AG20443 (cell line): ENCODE measurements at regions not wholly inside any gene's neighbourhood (a gene's known extent, or its start where the extent isn't known, plus 50 kb on each side); places are given as distances from the start of the nearest gene placed in this dataset.

ENCODE experiments used
- DNase-seq: peaks from one replicate; pipeline ENCODE4 v3.0.0; 2012; ENCODE audit warnings: low spot score, mixed read lengths

DNA sequence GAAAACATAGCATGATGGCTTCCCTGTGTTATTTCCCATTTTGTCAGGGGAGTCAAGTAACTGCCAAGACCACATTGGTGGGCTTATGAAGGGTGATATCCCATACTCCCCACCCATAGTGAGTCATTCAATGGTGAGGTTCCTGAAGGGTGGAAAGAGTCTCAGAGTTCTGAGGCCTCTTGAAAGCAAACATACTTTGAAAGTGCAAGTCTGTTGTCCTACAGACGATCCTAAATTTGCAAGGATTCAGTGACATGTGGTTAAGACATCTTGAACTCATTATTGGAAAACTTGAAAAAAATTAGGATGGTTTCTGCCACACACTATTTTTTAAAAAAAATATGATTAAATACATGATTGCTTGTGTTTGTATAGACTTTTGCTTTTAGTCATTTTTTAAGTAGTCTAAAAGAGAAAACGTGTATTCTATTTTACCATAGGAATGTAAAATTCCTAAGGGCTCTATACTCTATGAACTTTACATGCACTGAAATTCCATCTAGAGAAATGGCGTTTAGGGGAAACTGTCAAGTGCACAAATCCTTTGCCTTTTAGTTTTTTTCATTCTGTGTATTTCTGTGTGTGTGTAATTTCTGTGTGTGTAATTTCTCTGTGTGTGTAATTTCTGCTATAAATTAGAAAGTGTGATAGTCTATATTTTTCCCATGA is 225.5 kb upstream of the ADAMTS5 start:
- DNase-seq, result peak; percentile 8

- peak; percentile 12 for DNase-seq
Measured at GRCh38 chr21:27190601-27191000, 223.7 kb upstream of the ADAMTS5 start.

DNA sequence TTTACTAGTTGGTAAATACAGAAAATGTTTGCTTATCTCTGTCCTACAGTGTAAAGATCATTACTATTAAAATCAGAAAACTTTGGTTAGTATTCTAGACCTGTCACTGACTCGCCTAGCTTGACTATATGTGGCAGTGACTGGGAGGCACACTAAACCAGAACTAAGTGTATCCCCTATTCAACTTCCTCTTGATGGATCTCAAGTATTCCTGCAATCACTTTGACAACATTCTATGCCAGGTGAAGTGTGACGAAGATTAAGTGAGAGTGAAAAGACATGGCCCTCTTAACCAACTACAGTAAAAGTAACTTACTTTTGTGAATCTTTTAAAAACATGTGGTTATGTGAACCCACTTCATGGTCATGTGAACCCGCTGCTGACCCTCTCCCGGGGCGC is 223.0 kb upstream of the ADAMTS5 start:
- no peak for DNase-seq

DNA sequence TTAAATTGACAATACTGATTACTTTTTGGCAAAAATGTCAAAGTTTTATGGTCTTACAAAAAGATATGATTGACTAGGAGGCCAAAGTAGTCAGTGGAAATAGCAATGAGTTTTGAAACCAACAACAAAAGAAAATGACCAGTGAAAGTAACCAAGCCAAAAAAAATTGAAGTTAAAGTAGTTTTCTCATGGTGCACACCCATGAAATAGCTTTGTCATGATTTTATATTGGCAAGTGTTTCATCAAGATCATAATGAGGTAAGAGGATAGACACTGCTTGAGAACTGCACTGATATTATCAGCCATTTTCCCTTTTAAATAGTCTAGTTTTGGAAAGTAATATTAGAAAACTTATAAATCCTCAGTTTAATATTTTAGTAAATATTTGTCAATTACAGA is 206.2 kb upstream of the ADAMTS5 start:
- peak; percentile 41 for DNase-seq

- peak; percentile 55 for DNase-seq
Measured at GRCh38 chr21:27171707-27172106, 204.8 kb upstream of the ADAMTS5 start.

DNA sequence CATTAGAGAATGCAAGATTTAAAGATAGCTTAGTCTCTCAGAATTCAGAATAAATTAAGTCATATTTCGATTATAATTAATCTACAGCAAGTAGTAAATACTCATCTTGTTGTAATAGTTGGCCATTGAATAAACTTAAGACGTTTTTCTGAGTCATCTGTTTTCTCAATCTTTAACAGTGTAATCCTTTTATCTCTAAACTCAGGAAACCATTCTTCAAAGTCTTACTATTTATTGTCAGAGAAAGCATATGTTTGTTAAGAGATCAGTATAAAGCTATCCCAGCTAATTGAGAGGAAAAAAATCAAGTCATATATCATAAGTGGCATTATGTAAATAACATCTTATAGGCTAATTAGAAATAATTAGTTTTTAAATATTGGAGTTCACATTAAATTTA is 201.2 kb upstream of the ADAMTS5 start:
- no peak for DNase-seq

DNA sequence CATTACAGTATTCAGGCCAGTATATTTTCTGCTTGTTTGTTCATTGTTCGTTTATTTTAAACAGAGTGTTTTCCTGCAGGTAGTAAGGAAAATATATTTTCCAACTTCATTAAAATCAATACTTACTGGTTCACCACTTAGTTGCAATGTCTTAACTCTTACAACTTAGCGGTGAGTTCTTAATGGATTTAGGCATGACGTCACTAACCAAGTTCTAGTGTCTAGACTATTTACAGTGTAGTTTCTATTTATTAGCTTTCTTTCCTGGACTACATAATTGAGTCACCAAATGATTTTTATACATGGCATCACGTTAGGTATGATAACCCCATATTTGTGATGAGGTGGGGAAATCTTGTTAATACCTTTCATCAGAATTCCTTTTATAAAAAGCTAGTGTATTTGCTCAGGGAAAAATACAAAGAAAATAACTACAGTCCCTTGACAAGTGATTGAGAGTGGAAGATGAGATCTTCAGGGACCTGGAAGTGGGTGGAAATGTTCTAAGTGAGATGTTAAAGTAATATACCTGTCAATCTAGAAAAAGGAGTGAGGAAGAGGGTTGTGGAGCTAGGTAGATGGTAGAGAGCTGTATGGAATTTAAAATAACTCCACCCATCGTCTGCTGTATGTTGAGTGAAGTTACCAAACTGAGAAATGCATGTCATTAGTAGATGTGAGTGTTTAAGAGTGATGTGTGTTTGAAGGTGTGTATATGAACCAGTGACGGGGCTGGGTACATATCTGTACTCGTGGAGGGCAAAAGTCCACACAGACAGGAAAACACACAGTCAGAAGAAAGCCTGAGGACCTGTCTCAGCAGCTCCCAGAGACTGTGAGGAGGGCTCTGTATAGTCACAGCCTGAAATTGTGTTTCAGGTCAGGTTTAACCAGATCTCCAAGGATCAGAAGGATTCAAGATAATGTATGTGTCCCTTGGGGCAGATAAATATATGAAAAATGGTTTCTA is 197.6 kb upstream of the ADAMTS5 start:
- no peak for DNase-seq

- no peak for DNase-seq
Measured at GRCh38 chr21:27158967-27159366, 192.1 kb upstream of the ADAMTS5 start.

- no peak for DNase-seq
Measured at GRCh38 chr21:27157097-27157496, 190.2 kb upstream of the ADAMTS5 start.

DNA sequence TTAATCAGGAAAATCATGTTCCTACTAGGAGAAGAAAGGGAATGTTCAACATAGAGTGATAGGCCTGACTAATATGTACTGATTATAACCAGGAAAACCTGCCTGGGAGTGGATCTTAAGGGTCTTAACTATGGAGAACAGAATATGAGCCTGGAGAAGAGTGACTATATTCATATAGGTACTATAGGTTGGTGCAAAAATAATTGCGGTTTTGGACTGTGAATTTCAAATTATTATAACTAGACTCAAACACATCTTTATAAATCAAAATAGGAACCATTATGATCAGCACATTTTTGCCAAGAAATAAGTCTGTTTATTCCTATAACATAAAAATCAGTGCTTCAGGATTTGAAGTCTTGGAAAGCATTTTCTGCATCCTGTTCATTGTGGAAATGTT is 189.8 kb upstream of the ADAMTS5 start:
- no peak for DNase-seq

DNA sequence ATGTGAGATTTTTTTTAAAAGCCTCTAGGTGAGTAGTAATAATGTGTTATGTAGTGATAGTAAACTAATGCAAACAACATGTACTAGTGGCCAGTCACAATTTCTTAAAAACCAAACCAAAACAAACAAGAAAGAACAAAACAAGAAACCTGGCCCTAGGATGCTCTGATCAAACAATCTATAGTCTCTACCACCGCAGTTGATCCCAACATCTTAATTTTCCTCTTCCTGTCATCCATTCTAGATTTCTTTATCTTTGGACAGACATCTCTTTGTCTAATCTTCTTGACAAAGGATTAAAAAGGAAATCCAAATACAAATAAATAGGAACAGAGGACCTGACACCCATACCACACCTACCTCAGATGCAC is 188.2 kb upstream of the ADAMTS5 start:
- no peak for DNase-seq

- peak; percentile 13 for DNase-seq
Measured at GRCh38 chr21:27154451-27155129, 187.7 kb upstream of the ADAMTS5 start.

GRCh38 chr21:27152996-27153395 is 186.1 kb upstream of the ADAMTS5 start:
- no peak for DNase-seq

GRCh38 chr21:27149034-27149433 is 182.1 kb upstream of the ADAMTS5 start:
- DNase-seq, result peak; percentile 59

- DNase-seq, result no peak
Measured at GRCh38 chr21:27146268-27146667, 179.4 kb upstream of the ADAMTS5 start.

GRCh38 chr21:27145134-27145798 is 178.4 kb upstream of the ADAMTS5 start:
- no peak for DNase-seq

- DNase-seq, result no peak
Measured at GRCh38 chr21:27143476-27143875, 176.6 kb upstream of the ADAMTS5 start.

DNA sequence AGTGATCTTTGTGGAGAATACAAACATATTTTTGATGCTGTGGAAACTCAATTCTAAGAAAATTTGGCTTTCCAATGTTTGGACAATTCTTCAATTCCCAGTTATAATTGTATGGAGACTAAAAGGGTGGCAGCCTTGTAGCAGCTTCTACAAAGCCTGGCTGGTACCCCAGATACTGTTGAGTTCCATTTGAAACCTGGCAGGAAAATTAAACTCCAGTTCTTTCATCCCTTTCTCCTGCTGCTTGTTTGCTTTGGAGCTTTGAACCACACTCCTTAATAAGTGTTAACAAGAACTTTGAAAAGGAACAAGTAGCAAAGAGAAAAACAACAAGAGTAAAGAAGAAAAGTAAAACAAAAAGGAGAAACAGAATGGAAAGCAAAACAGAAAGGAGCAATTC is 172.6 kb upstream of the ADAMTS5 start:
- DNase-seq, result no peak

- DNase-seq, result no peak
Measured at GRCh38 chr21:27134516-27134915, 167.6 kb upstream of the ADAMTS5 start.

DNA sequence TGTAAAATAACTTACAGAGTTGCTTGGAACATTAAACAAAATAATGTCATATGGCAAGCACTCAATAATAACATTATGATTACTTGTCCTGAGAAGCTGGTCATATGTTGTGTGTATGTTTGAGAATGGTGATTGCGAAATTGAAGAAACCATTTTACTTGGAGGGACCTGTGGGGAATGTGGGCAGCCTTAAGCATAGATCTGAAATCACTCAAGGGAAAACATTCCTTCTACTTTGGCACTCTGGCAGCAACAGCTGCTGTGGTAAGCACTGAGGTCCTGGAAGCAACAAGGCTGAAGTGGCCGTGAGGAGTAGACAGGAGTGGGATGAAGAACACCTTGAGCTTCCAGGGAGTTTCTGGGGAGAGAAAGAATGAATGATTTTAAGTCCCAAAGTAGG is 165.4 kb upstream of the ADAMTS5 start:
- peak; percentile 21 for DNase-seq

DNA sequence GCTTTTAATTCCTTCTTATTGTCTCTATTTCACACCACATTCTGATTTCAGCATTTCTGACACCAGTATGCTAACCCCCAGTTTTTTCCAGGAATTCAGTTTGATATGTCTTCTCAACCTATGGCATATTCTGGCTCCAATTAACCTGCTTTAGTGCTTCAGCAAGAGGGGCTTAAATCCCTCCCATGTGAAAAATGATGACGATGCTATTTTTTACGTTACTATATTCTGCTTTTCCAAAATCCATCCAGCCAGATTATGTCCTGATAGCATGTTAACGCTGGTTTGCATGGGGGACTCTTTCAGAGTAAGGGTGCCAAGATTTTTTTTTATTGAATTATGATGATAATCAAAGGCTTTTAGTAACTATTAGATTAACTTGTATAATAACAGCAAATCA is 163.3 kb upstream of the ADAMTS5 start:
- DNase-seq, result no peak

DNA sequence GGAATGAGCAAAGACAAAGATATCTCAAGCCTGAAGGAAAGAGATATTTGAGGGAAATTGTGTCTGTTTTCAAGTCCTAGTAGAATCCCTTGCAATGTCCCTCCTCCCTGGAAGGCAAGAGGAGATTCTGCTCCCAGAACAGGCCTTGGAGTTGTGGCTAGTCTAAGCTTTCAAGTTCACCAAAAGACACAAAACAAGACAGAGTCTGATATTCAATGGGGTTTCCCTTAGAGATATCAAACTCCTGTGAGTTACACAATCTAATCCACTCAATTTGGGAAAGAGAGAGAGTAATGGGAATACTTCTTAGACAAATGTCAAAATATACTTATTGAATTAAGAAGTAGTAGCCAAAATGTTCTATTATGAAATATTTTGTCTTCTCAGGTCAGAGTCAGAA is 162.8 kb upstream of the ADAMTS5 start:
- no peak for DNase-seq
